Suprapubic skin (tissue), 4 donors: ENCODE measurements at regions not wholly inside any gene's neighbourhood (a gene's known extent, or its start where the extent isn't known, plus 50 kb on each side); places are given as distances from the start of the nearest gene placed in this dataset.
"Not testable (repeated sequence)": the region's sequence is repeated elsewhere in the genome, so short reads cannot be mapped to it uniquely, and the experiment has no call there.

Experiments used
- DNase-seq, 2 donors: peaks; one replicate each; pipeline ENCODE4 v3.0.0-alpha.2; 2019; ENCODE audit warnings: low spot score in 2 of 2
- H3K27ac ChIP-seq: fragments of 200-600 bp; sonication (generic); one replicate; pipeline ENCODE4 v1.5.1; 2019
- H3K27me3 ChIP-seq: fragments of 200-600 bp; sonication (generic); one replicate; pipeline ENCODE4 v1.5.1; 2019
- H3K36me3 ChIP-seq: fragments of 200-600 bp; sonication (generic); one replicate; pipeline ENCODE4 v1.5.1; 2019
- H3K4me1 ChIP-seq: fragments of 200-600 bp; sonication (generic); one replicate; pipeline ENCODE4 v1.5.1; 2019
- H3K4me3 ChIP-seq: fragments of 200-600 bp; sonication (generic); one replicate; pipeline ENCODE4 v1.5.1; 2019; ENCODE audit warnings: mild to moderate bottlenecking
- H3K9me3 ChIP-seq: fragments of 200-600 bp; sonication (generic); one replicate; pipeline ENCODE4 v1.5.1; 2019
- EP300 ChIP-seq: sonication (generic); formaldehyde crosslinking; IDR thresholded peaks from one replicate; pipeline ENCODE4 v1.6.1; 2017; ENCODE audit warnings: antibody characterized with exemption
- POLR2A ChIP-seq, 2 donors: fragments of 450-650 bp; IDR thresholded peaks; one replicate each; pipeline ENCODE4 v1.6.1; 2017; ENCODE audit warnings: antibody characterized with exemption in 2 of 2, mild to moderate bottlenecking in 2 of 2, moderate library complexity in 2 of 2
- POLR2AphosphoS5 ChIP-seq, 3 donors: sonication (generic); formaldehyde crosslinking; IDR thresholded peaks; one replicate each; pipeline ENCODE4 v1.6.1; 2017; ENCODE audit warnings: antibody characterized with exemption in 3 of 3
- WGBS: methylation state at CpG from one replicate; pipeline ENCODE4 v1.1.5; 2018; 5-methylcytosine and 5-hydroxymethylcytosine counted together
- TF ChIP-seq, protein P1 (sequence below), 2 donors: fragments of 200-600 bp in 1 of 2; fragments of 450-650 bp in 1 of 2; sonication (generic) in 1 of 2; IDR thresholded peaks; one replicate each; pipeline ENCODE4 v1.5.1; 2016 to 2019; ENCODE audit warnings: antibody characterized with exemption in 2 of 2, mild to moderate bottlenecking in 1 of 2, moderate library complexity in 1 of 2

GRCh38 chr14:45891417-45892080 is 638.5 kb upstream of the MIS18BP1 start:
- DNase-seq, result no peak
- H3K36me3 ChIP-seq, result no peaks in the 10 kb centered on the region
- H3K4me1 ChIP-seq, result peaks cover 10% of the 10 kb centered on the region
- H3K27me3 ChIP-seq, result no peaks in the 10 kb centered on the region
- H3K27ac ChIP-seq, result no peak overlapping the region
- no peaks in the 10 kb centered on the region for H3K9me3 ChIP-seq
- no peak for TF ChIP-seq POLR2AphosphoS5 (IDR thresholded peaks at IDR 0.05)
- TF ChIP-seq, protein P1, sequence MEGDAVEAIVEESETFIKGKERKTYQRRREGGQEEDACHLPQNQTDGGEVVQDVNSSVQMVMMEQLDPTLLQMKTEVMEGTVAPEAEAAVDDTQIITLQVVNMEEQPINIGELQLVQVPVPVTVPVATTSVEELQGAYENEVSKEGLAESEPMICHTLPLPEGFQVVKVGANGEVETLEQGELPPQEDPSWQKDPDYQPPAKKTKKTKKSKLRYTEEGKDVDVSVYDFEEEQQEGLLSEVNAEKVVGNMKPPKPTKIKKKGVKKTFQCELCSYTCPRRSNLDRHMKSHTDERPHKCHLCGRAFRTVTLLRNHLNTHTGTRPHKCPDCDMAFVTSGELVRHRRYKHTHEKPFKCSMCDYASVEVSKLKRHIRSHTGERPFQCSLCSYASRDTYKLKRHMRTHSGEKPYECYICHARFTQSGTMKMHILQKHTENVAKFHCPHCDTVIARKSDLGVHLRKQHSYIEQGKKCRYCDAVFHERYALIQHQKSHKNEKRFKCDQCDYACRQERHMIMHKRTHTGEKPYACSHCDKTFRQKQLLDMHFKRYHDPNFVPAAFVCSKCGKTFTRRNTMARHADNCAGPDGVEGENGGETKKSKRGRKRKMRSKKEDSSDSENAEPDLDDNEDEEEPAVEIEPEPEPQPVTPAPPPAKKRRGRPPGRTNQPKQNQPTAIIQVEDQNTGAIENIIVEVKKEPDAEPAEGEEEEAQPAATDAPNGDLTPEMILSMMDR (IDR thresholded peaks at IDR 0.05), result no peak
- TF ChIP-seq POLR2A (IDR thresholded peaks at IDR 0.05), result no peak
- no peak overlapping the region for H3K4me3 ChIP-seq
- WGBS, result 41% methylated on average over 16 of the region's 18 CpGs

- not testable (repeated sequence) for H3K4me3 ChIP-seq, DNase-seq, H3K27ac ChIP-seq, H3K27me3 ChIP-seq, H3K9me3 ChIP-seq, H3K36me3 ChIP-seq
- H3K4me1 ChIP-seq, result peaks cover 10% of the 10 kb centered on the region
- 89% methylated on average over 27 of the region's 28 CpGs for WGBS
Measured at GRCh38 chr14:45888766-45889285, 635.8 kb upstream of the MIS18BP1 start.

GRCh38 chr14:45877981-45878380 is 625.0 kb upstream of the MIS18BP1 start:
- Histone ChIP-seq H3K9me3 (no peaks in the 10 kb centered on the region), H3K36me3 (no peaks in the 10 kb centered on the region), H3K4me1 (no peaks in the 10 kb centered on the region), H3K27ac (no peak overlapping the region), H3K27me3 (no peaks in the 10 kb centered on the region), H3K4me3 (no peak overlapping the region)
- no peak for DNase-seq
- 64% methylated on average over 4 of the region's 4 CpGs for WGBS
- TF ChIP-seq POLR2AphosphoS5 (IDR thresholded peaks at IDR 0.05), result no peak
- TF ChIP-seq POLR2A (IDR thresholded peaks at IDR 0.05), result no peak
- TF ChIP-seq, protein P1 (IDR thresholded peaks at IDR 0.05), result no peak
- no peak for TF ChIP-seq EP300

- Histone ChIP-seq H3K27ac (no peak overlapping the region), H3K4me1 (no peaks in the 10 kb centered on the region), H3K9me3 (no peaks in the 10 kb centered on the region), H3K4me3 (no peak overlapping the region), H3K36me3 (no peaks in the 10 kb centered on the region), H3K27me3 (no peaks in the 10 kb centered on the region)
- WGBS, result 90% methylated on average over 2 of the region's 2 CpGs
- no peak for DNase-seq
- no peak for TF ChIP-seq POLR2AphosphoS5 (IDR thresholded peaks at IDR 0.05)
- TF ChIP-seq, protein P1 (IDR thresholded peaks at IDR 0.05), result no peak
- no peak for TF ChIP-seq EP300
- TF ChIP-seq POLR2A (IDR thresholded peaks at IDR 0.05), result no peak
Measured at GRCh38 chr14:45868863-45869262, 615.9 kb upstream of the MIS18BP1 start.

GRCh38 chr14:45868377-45868776 is 615.4 kb upstream of the MIS18BP1 start:
- H3K27ac ChIP-seq, result no peak overlapping the region
- 29% methylated on average over 2 of the region's 2 CpGs for WGBS

More at GRCh38 chr14:45868377-45868776, 615.4 kb upstream of the MIS18BP1 start:
- DNase-seq, result no peak
- Histone ChIP-seq H3K4me3 (no peak overlapping the region), H3K4me1 (no peaks in the 10 kb centered on the region), H3K9me3 (no peaks in the 10 kb centered on the region), H3K27me3 (no peaks in the 10 kb centered on the region), H3K36me3 (no peaks in the 10 kb centered on the region)
- TF ChIP-seq EP300 (no peak), POLR2A (IDR thresholded peaks at IDR 0.05) (no peak), POLR2AphosphoS5 (IDR thresholded peaks at IDR 0.05) (no peak)
- TF ChIP-seq, protein P1 (IDR thresholded peaks at IDR 0.05), result no peak
